Body of pancreas (tissue), 4 donors: ENCODE measurements at regions not wholly inside any gene's neighbourhood (a gene's known extent, or its start where the extent isn't known, plus 50 kb on each side); places are given as distances from the start of the nearest gene placed in this dataset.

Experiments used
- POLR2A ChIP-seq, 3 donors: fragments of 450-650 bp; IDR thresholded peaks; one replicate each; pipeline ENCODE4 v1.6.1; 2016; ENCODE audit warnings: antibody characterized with exemption in 3 of 3, mild to moderate bottlenecking in 2 of 3
- TF ChIP-seq, protein P1 (sequence below), 7 experiments: fragments of 450-650 bp in 4 of 7; fragments of 200-600 bp in 3 of 7; sonication (generic) in 3 of 7; IDR thresholded peaks; one replicate each; pipeline ENCODE4 v1.5.1; 2016 to 2019; ENCODE audit warnings: antibody characterized with exemption in 7 of 7

GRCh38 chr12:86387591-86388145 is 131.5 kb upstream of the MGAT4C start:
- TF ChIP-seq, protein P1, sequence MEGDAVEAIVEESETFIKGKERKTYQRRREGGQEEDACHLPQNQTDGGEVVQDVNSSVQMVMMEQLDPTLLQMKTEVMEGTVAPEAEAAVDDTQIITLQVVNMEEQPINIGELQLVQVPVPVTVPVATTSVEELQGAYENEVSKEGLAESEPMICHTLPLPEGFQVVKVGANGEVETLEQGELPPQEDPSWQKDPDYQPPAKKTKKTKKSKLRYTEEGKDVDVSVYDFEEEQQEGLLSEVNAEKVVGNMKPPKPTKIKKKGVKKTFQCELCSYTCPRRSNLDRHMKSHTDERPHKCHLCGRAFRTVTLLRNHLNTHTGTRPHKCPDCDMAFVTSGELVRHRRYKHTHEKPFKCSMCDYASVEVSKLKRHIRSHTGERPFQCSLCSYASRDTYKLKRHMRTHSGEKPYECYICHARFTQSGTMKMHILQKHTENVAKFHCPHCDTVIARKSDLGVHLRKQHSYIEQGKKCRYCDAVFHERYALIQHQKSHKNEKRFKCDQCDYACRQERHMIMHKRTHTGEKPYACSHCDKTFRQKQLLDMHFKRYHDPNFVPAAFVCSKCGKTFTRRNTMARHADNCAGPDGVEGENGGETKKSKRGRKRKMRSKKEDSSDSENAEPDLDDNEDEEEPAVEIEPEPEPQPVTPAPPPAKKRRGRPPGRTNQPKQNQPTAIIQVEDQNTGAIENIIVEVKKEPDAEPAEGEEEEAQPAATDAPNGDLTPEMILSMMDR (IDR thresholded peaks at IDR 0.05) = no peak
- no peak for TF ChIP-seq POLR2A (IDR thresholded peaks at IDR 0.05)
